GM20431 (cell line): ENCODE measurements at regions not wholly inside any gene's neighbourhood (a gene's known extent, or its start where the extent isn't known, plus 50 kb on each side); places are given as distances from the start of the nearest gene placed in this dataset.
"Not testable (repeated sequence)": the region's sequence is repeated elsewhere in the genome, so short reads cannot be mapped to it uniquely, and the experiment has no call there.

ENCODE experiments used
- in situ Hi-C: fragments of 300-500 bp; cut with MseI, MboI; formaldehyde crosslinking; loops from one replicate; pipeline ENCODE4 v1.15.0; 2020; ENCODE audit warnings: low sequenced_read_pairs; ENCODE audit not compliant: unreplicated experiment

DNA sequence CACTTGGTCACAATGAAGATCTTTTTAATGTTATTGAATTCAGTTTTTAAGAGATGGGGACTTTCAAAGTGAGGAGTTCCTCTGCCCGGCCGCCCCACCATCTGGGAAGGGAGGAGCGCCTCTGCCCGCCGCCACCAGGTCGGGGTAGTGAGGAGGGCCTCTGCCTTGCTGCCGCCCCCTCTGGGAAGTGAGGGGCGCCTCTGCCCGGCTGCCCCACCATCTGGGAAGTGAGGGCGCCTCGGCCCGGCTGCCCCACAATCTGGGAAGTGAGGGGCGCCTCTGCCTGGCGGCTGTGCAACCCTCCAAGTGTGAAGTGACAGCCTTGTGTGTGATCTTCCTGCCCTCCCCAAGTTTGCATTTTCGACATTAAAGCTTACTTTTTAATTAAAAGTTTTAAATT is 899.3 kb downstream of the TRIB2 start:
- in situ Hi-C loops = no loop called here

DNA sequence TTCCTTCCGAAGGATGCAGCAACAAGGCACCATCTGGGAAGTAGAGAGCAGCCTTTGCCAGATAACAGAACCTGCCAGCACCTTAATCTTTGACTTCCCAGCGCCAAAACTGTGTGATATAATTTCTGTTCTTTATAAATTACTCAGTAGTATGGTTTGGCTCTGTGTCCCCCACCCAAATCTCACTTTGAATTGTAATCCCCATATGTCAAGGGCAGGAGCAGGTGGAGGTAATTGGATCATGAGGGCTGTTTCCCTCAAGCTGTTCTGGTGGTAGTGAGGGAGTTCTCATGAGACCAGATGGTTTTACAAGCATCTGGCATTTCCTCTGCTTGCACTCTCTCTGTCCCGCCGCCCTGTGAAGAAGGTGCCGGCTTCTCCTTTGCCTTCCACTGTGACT is 899.9 kb downstream of the TRIB2 start:
- in situ Hi-C loops = no loop called here

DNA sequence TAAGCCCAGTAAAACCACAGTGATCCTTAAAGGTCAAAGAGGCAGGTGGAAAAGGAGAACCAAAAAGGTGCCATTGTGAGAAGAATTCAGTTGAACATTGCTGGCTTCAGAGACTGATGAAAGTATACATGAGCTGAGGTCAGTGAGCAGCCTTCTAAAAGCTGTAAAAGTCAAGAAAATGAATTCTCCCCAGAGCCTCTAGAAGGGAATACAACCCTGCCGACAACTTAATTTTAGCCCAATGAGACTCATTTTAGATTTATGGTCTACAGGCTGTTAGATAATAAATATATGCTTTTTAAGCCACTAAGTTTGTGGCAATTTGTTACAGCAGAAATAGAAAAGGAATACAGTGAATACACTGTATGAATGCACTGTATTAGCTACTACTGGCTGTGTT is 911.4 kb downstream of the TRIB2 start:
- in situ Hi-C loops = no loop called here

DNA sequence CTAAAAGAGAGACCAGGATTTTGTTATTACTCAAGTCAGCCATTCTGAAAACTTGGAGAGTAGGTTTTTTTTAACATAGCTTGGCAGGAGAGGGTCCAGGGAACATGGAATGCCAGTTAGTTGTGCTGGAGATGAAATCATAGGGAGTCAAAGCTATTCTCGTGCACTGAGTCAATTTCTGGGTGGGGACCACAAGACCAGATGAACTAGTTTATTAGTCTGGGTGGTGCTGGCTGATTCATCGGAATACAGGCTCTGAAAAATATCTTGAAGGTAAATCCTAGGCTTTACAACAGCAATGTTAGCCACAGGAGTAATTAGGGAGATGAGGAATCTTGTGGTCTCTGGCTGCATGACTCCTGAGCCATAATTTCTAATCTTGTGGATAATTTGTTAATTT is 921.4 kb downstream of the TRIB2 start:
- in situ Hi-C loops = no loop called here

DNA sequence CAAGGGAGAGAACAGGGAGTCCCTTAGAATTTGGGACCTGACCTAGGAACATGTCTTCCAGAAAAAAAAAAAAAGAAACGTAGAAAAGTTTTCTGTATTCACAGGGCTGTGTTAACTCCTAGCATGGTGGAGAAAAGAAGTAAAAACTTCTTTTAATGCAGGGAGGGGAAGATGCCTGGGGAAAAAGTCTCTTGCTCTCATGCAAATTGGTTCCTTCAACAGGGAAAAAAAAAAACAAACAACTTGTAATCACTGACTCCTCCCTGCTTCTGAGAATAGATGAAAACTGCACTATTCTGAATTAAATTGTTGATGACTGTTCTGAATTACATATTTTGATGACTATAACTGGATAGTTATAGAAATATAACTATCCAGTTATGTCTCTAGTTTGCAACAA is 933.2 kb downstream of the TRIB2 start:
- in situ Hi-C loops = no loop called here

DNA sequence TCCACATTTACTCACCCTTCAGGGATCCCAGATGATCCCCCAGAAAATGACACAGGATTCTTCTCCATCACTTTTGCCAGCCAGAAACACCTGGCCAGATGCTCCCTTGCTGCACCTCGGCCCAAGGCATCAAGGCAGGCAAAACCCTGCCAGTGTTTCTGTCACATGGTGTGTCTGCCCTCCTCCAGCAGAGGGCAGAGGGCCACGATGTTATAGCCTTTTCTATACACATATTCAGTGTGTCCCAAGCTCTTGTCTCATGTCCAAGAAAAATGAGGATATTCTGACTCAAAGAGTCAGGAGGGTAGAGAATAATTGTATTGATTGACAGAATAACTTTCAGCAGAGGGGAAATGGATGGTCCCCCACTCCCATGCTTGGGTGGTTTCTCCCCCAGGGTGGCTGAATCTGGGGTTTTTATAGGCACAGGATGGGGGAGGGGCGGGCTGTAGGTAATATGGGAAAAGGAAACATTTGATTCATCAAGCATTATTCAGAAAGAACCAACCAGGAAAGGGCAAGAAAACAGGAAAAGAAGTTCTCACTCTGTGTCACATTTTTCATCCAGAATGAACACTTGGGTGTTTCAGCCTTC is 933.9 kb downstream of the TRIB2 start:
- in situ Hi-C loops = no loop called here

DNA sequence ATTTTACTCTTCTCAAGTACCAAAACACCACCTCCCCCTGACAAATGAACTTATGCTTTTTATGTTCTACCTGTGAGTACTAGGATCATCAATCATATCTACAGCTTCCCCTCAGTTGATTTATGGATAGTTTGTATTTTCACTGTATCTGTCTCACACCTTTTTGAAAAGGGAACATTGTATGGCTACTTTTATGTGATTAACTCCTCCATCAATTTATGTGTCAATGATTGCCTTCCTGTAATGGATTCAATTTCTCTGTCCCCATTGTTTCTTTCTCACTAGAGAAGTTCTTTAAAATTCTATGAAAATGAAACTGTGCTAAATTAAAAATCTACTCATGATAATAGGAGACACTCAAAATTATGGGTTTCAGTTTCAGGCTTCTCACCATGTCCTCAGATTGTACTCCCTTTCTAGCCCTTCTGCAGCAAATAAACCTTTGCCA is 935.0 kb downstream of the TRIB2 start:
- in situ Hi-C loops = no loop called here

DNA sequence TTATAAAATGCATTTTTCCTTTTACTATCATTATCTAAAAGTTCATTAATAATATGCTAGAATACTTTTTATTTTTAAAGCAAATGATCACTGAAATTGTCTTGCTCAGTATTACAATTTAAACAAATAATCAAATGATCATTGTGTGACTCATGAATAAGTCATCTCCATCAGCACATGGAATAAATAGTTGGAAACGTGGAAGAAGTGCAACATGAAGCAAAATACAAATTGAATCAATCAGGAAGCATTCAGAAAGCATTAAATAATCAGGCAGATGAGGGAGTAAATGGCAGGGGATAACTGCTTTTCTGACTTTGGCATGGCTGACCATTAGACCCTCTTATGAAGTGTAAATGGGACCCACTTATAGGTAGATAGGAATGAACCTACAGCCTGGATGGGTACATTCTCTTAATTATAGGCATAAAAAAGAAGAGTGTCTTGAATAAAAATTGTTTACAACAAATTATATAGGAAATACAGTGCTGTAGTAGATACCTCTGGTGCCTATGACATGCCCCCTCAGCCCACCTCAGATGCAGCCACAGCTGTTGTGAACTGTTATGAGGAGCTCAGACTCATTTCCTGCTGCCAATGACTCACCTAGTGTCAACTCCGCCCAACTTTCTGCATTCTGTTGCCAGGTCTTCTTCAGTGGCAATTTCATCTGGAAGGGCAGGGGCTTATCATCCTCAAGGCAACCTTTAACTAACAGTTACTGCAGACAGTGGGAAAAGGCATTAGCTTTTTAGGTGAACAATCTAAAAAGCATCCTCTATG is 936.0 kb downstream of the TRIB2 start:
- in situ Hi-C loops = no loop called here

DNA sequence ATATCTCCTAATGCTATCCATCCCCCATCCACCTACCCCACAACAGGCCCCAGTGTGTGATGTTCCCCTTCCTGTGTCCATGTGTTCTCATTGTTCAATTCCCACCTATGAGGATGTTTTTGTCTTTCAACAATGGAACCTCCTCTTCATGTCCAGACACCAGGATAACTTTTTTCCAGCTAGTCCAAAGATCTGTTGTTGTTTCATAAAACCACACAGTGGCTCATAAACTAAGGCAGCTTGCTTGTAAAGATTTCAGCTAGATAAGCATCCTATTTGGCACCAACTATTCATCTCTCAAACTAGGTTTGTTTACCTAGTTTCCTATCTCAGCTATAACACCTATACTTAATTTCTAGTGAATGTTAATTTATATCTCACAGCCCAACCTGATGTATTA is 937.7 kb downstream of the TRIB2 start:
- in situ Hi-C loops = no loop called here

DNA sequence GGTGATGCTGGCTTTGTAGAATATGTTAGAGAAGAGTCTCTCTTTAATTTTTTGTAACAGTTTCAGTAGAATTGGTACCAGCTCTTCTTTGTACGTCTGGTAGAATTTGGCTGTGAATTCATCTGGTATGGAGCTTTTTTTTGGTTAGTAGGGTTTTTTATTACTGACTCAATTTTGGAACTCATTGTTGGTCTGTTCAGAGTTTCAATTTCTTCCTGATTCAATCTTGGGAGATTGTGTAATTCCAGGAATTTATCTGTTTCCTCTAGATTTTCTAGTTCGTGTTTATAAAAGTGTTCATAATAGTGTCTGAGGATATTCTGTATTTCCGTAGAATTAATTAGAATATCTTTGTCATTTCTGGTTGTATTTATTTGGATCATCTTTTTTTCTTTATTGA is 943.5 kb downstream of the TRIB2 start:
- in situ Hi-C loops = no loop called here

DNA sequence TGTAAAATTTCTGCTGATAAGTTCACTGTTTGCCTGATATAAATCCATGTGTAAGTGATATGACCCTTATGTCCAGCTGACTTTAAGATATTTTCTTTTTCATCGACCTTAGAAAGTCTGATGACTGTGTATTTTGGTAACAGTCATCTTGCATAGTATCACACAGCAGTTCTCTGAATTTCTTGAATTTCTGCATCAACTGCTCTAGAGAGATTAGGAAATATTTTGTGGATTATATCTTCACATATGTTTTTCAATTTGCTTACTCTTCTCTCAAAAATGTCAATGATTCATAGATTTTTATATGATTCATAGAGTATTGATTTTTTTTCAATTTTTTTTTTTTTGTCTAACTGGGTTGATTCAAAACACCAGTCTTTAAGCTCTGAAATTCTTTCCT is 945.3 kb downstream of the TRIB2 start:
- in situ Hi-C loops = no loop called here

DNA sequence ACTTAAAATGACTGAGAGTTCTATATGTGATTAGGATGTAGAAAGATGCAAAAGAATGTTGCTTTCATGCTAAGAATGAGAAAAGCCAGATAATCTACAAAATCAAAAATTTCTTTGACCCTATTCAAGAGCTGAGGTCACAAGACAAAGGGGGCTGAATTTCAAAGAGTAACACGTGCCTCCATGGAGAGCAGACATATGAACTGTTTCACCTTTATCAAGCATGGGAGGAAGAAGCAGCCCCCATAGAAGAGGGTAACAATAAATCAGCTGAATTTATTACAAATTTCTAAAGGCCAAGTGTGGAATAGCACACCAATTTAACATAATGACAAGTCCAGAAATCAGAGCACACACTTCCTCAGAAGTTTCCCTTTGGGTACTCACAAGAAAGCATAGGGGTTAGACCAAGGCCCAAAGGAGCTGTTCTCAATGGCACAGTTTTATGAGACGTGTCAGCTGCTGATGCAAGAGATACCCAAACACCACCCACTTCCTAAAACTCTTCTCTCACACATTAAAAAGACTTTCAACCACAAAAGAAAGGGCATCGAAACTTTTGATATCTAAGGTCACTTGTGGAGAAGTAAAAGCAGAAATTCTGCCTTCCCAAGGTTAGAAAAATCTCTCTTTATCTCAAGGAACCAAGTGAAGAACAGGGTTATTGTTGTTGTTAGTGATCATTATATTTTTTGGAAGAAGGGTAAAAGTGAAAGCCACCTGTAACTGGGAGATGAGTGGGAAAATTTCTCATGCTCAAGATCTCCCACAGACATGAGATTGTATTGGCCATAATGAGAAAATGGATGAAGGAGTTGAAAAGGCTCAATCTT is 950.1 kb downstream of the TRIB2 start:
- in situ Hi-C loops = no loop called here

DNA sequence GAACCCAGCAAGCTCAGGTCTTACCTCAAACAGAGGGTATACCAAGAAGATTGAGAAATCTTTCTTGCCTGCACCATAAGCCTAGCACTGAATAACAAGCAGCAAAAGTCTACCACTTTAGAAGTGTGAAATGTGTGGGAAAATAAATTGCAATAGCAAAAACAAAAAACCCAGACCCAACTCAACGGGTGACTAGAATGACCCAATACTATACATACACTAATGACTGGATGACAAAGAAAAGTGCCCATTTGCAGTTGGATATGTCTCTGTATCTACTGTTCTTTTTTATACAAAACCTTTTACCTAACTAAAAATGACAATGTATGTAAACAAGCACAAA is 950.6 kb downstream of the TRIB2 start:
- in situ Hi-C loops = no loop called here

DNA sequence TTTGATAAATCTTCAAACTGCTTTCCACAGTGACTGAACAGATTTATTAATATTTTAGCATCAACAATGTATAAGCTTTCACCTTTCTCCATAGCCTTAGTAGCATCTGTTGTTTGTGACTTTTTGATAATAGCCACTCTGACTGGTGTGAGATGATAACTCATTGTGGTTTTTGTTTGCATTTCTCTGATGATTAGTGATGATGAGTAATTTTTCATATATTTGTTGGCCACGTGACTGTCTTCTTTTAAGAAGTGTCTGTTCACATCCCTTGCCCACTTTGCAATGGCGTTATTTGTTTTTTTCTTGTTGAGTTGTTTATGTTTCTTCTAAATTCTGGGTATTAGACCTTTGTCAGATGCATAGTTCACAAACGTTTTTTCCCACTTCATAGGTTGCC is 952.9 kb downstream of the TRIB2 start:
- in situ Hi-C loops = no loop called here

DNA sequence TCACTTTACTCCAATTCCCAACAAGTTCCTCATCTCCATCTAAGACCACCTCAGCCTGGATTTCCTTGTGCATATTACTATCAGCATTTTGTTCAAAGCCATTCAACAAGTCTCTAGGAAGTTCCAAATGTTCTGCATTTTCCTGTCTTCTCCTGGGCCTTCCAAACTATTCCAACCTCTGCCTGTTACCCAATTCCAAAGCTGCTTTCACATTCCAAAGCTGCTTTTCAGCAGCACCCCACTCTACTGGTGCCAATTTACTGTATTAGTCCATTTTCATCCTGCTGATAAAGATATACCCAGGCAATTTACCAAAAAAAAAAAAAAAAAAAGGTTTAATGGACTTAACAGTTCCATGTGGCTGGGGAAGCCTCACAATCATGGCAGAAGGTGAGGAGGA is 957.1 kb downstream of the TRIB2 start:
- in situ Hi-C loops = not testable (repeated sequence)

DNA sequence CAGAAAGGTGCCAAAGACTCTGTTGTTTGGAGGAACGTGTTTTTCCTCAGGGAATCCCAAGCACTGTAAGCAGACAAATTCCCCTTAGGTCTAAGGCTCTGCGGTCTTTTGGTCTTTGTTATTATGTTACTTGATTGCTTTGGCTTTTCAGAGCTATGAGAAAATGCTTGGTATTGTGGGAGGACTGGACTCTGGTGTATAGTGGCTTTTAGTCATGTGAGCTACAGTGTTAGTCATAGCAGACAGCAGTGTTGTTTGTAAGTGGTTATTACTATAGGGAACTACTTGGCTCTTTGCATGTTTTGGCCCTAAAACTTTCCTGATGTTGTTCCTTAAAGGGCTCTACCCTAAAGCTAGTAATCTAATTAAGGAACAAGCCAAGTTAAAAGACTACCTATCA is 956.2 kb upstream of the LRATD1 start:
- in situ Hi-C loops = no loop called here

DNA sequence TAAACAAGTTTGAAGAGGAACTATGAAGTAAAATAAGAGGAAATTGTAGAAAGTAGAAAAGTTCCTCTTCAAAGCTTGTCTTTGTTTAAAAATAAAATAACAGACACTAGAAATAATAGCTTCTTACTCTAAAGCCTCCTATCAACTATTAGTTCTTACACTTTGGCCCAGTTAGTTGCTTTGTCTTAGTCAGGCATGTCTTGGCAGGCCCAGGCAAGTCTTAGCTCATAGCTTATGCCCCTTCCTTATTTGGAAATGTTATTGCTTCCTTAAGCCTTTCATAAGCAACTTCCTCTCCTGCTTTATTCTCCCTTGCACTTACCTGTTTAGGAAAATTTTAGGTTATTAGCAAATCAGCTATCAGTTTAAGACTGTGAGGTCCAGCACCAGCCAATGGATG is 950.6 kb upstream of the LRATD1 start:
- in situ Hi-C loops = no loop called here

DNA sequence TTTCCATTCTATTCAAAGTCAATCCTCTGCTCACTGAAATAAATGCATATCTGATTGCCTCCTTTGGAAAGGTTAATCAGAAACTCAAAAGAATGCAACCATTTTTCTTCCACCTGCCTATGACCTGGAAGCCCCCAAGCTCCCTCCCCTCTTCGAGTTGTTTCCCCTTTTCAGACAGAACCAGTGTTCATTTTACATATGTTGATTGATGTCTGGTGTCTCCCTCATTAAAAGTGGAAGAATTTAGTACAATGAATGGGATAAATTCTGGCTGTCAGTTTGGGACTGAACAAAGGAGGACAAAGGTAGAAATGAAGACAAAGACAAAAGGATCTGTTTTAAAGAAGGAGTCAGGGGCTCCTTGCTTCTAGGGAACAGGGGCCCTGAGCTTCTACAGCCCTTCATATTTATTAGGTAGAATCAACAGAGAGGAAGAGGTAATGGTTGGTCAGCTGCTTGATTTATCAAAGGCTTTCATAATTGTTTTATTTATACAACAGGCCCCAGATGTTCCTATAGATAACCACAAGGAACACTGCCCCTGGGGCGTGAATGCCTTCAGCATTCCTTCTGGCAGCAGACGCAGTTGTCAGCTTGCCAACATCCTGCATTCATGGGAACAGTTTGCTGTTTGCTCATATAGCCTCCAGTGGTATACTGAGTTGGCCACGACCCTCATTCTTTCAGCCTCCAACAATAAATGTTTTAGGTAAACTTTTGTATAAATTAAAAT is 949.8 kb upstream of the LRATD1 start:
- in situ Hi-C loops = no loop called here

DNA sequence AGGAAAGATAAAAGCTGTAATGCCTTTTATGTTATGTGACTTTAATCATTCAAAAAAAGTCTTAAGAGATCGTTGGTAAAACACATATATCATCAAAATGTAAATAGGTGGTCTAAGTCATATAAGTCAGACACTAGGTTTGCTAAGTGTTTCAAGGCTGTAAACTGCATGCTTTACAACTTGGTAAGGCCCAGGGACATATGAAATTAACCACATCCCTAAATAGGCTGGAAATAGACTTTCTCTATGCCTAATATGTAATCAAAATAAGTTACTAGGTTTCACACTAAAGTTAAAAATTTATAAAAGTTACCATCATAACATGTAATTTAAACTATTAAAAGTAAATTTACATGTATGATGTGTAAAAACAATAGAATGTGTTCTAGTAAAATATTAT is 946.3 kb upstream of the LRATD1 start:
- in situ Hi-C loops = no loop called here

DNA sequence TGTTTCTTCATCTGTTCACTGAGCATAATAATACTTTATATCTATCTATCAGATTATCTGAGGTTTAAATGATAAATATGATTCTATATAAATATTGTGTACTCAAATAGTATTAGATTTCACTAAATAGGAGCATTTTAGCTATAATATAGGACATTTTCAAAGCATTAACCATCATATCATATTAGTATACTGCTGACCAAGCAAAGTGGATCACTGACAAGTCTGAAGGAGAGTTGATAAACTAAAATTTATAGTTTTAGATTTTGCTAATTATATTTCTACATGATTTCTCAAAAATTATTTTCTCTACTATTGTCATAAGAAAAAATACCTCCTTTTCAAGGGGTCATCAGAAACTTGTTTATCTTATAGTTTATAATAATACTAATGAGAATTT is 937.8 kb upstream of the LRATD1 start:
- in situ Hi-C loops = no loop called here

DNA sequence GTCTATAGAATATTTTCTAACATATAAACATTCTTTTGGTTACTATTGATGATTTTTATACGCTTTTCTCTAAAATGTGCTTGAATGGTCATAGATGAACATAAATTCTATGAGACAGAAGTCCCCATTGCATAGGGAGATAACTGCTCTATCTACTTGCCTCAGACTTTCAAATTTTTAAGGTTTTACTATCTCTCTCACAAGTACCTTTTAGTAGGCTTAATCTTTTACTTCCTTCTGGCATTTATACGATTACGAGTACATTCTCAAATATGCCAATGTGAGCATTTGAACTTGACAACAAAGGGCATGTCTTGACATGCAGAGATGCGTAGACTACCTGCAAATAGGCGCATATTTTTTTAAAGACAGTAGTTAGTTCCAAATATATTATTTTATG is 935.9 kb upstream of the LRATD1 start:
- in situ Hi-C loops = no loop called here
